Right cardiac atrium (tissue), 5 donors: ENCODE measurements at regions not wholly inside any gene's neighbourhood (a gene's known extent, or its start where the extent isn't known, plus 50 kb on each side); places are given as distances from the start of the nearest gene placed in this dataset.
"Not testable (repeated sequence)": the region's sequence is repeated elsewhere in the genome, so short reads cannot be mapped to it uniquely, and the experiment has no call there.

ENCODE experiments used
- ATAC-seq, 2 donors: fragments of 200-7000 bp; cut with Tn5 transposase; one replicate each; pipeline versions ENCODE4 v1.8.0 to v1.9.1; 2020; ENCODE audit warnings: moderate library complexity in 2 of 2, mild to moderate bottlenecking in 1 of 2
- DNase-seq, 3 donors: peaks; one replicate each; pipeline ENCODE4 v3.0.0-alpha.2; 2020
- H3K27ac ChIP-seq: one replicate; pipeline ENCODE4 v1.5.1; 2013; ENCODE audit warnings: mild to moderate bottlenecking, low read length, control low read depth, moderate library complexity
- H3K27me3 ChIP-seq: one replicate; pipeline ENCODE4 v1.6.1; 2013; ENCODE audit not compliant: control insufficient read depth, insufficient read depth
- H3K4me1 ChIP-seq: one replicate; pipeline ENCODE4 v1.6.1; 2013; ENCODE audit warnings: low read length; ENCODE audit not compliant: control insufficient read depth, insufficient read depth
- H3K4me3 ChIP-seq: one replicate; pipeline ENCODE4 v1.5.1; 2013; ENCODE audit warnings: low read length, control low read depth
- H3K9me3 ChIP-seq: one replicate; pipeline ENCODE4 v1.6.1; 2013; ENCODE audit warnings: low read length; ENCODE audit not compliant: control insufficient read depth
- WGBS: extraction: QIAGEN DNeasy Blood & Tissue Kit; methylation state at CpG from one replicate; pipeline ENCODE4 v1.1.7; 2013; 5-methylcytosine and 5-hydroxymethylcytosine counted together
- intact Hi-C, 4 donors: fragments of 100-400 bp; cut with DNase I; formaldehyde crosslinking; loops; one replicate each; pipeline versions ENCODE4 v1.11.0 to v1.14.0; 2022 to 2023
- donor health status: healthy with polysubstance abuse.
- donor health status: DM: no; HTN: yes; CAD: no.
- donor health status: DM: no; HTN: no; CAD: no.
- donor health status: DM: no; HTN: yes; CAD: no; lungs with severe emphysema.
- donor health status: DM: yes; HTN: yes; CAD: no.

DNA sequence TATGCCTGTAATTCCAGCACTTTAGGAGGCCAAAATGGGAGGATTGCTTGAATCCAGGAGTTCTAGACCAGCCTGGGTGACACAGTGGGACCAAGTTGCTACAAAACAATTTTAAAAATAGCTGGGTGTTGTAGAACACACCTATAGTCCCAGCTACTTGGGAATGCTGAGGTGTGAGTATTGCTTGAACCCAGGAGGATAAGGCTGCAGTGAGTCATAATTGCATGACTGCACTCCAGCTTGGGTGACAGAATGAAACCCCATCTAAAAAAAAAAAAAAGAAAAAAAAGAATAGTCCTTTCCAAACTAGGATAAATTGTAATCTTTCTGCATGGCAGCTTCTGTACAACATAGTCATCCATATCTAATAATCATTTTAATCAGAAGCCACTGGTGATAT is 270.1 kb upstream of the INTU start:
- Histone ChIP-seq H3K27ac (no peak overlapping the region), H3K27me3 (no peaks in the 10 kb centered on the region), H3K4me1 (no peaks in the 10 kb centered on the region), H3K4me3 (no peak overlapping the region), H3K9me3 (no peaks in the 10 kb centered on the region)
- DNase-seq (no peak), ATAC-seq (no peak)
- intact Hi-C loops, result no loop called here

DNA sequence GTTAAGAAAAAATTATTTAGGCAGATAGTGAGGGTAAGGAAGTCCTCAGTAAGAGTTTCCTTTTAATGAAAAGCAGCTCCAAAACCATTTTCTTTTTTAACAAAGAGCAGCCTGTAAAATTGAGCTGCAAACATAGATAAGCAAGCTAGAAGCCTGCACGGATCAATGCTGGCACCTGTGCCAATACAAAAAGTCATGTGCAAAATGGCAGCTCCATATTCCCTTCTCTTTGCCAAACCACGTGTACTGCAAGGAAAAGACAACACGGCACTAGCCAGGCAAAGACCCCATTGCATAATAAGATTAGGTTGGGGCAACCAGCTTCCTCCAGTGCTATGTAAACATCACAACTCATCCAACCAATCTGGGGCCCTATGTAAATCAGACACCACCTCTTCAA is 268.4 kb upstream of the INTU start:
- intact Hi-C loops, result no loop called here
- Histone ChIP-seq H3K4me3 (no peak overlapping the region), H3K27ac (no peak overlapping the region), H3K27me3 (no peaks in the 10 kb centered on the region), H3K4me1 (no peaks in the 10 kb centered on the region), H3K9me3 (no peaks in the 10 kb centered on the region)
- DNase-seq, result no peak
- WGBS, result 60% methylated on average over 3 of the region's 3 CpGs
- no peak for ATAC-seq

DNA sequence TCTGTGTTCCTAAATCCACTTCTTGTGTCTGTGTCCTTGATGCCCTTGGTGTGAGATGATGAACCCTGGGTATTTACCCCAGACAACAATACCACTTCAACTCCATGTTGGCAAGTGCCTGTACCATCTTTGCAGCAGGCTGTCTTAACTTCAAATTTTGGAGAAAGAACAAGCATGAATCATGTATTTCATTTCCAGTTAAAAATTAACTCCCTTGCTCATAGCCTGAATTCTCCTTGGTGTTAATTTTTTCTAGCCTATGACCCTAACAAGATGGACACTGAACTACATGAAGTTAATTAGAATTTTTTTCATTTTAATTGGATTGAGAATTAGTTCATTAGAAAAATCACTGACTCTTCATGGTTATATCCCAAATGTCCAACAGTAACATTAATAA is 267.8 kb upstream of the INTU start:
- DNase-seq, result no peak
- H3K9me3 ChIP-seq, result no peaks in the 10 kb centered on the region
- no peak for ATAC-seq
- H3K27me3 ChIP-seq, result no peaks in the 10 kb centered on the region
- intact Hi-C loops, result no loop called here
- H3K4me3 ChIP-seq, result no peak overlapping the region
- H3K4me1 ChIP-seq, result no peaks in the 10 kb centered on the region
- H3K27ac ChIP-seq, result no peak overlapping the region

DNA sequence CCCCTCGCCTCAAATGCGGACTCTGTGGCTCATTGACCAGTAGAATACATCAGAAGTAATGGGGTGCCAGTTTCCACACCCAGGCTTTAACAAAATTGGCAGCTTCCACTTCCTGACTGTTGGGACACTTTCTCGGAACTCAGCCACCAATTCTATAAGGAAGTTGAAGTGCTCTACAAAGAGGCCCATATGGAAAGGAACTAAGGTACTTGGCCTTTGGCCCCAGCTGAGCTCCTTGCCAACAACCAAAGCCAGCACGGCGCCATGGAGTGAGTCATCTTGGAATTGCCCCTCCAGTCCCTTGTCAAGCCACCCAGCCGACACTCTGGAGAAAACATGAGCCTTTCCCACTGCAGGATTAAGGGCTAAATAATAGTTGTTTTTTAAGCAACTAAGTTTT is 262.2 kb upstream of the INTU start:
- WGBS, result 41% methylated on average over 6 of the region's 6 CpGs
- peak overlapping the region; percentile 45 for H3K27ac ChIP-seq

DNA sequence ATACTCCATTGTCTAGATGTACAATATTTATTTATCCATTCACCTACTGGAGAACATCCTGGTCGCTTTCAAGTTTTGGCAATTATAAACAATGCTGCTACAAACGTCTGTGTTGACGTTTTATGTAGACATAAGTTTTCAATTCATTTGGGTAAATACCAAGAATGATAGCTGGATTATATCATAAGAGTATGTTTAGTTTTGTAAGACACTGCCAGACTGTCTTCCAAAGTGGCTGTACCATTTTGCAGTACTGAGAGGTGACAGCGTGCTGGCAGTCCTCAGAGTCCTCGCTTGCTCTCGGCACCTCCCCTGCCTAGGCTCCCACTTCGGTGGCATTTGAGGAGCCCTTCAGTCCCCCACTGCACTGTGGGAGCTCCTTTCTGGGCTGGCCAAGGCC is 253.3 kb upstream of the INTU start:
- 71% methylated on average over 7 of the region's 7 CpGs for WGBS
- intact Hi-C loops, result no loop called here
- no peaks in the 10 kb centered on the region for H3K27me3 ChIP-seq
- H3K4me3 ChIP-seq, result no peak overlapping the region
- H3K4me1 ChIP-seq, result no peaks in the 10 kb centered on the region
- DNase-seq, result no peak
- ATAC-seq, result no peak
- no peaks in the 10 kb centered on the region for H3K9me3 ChIP-seq
- no peak overlapping the region for H3K27ac ChIP-seq

More for the DNA sequence above, 262.2 kb upstream of the INTU start:
- H3K4me1 ChIP-seq, result no peaks in the 10 kb centered on the region
- intact Hi-C loops, result no loop called here
- H3K27me3 ChIP-seq, result no peaks in the 10 kb centered on the region
- peak; percentile 61 to 88 (median 83) for DNase-seq
- no peak overlapping the region for H3K4me3 ChIP-seq
- no peaks in the 10 kb centered on the region for H3K9me3 ChIP-seq
- ATAC-seq, result peak; percentile 90 to 97

DNA sequence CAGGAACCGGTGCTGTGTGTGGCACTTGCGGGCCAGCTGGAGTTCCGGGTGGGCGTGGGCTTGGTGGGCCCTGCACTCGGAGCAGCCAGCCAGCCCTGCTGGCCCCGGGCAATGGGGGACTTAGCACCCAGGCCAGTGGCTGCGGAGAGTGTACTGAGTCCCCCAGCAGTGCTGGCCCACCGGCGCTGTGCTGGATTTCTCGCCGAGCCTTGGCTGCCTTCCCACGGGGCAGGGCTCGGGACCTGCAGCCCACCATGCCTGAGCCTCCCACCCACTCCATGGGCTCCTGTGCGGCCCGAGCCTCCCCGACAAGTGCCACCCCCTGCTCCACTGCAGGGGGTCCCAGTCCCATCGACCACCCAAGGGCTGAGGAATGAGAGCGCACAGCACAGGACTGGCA is 252.8 kb upstream of the INTU start:
- intact Hi-C loops, ATAC-seq, H3K27ac ChIP-seq, H3K27me3 ChIP-seq, H3K4me1 ChIP-seq, H3K4me3 ChIP-seq, H3K9me3 ChIP-seq: not testable (repeated sequence)
- peak in 1 of 3 donors; percentile 40 for DNase-seq
- WGBS, result 89% methylated on average over 18 of the region's 18 CpGs

DNA sequence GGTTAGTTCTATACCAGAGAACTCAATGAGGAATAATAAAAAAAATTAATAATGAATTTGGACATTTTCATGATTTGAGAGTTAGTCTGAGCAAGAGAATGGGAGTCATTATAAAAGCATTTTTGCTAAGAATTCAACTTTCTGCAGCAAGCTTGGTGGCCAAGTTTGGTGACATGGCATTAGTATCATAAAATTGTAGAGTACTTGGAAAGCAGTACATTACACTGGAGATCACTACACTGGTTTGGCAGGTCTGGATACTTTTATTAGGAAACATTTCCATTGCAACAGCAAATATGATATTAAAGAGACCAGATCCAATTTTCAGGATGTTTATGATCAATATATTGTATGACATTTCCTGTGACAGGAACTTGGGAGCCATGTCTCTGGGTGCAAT is 249.1 kb upstream of the INTU start:
- Histone ChIP-seq H3K4me3 (no peak overlapping the region), H3K27ac (no peak overlapping the region), H3K4me1 (no peaks in the 10 kb centered on the region), H3K9me3 (no peaks in the 10 kb centered on the region), H3K27me3 (no peaks in the 10 kb centered on the region)
- intact Hi-C loops, result no loop called here
- ATAC-seq, result no peak
- DNase-seq, result no peak

DNA sequence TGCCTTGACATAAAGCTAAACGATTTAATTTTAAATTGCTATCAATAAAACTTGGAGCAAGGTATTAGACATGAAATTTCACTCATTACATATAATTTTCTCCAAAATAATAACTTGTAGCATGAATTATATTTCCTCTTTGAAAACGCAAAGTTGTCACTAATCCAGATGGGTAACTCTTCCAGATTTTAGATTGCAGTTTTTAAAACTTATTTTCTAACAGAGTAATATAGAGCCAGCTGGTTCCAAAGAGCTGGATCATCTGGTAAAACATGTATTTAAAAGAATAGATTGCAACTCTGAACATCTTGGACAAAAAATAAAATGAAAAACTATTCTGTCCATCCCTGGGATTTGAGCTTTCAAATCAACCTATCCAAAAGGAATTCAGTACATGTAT is 238.2 kb upstream of the INTU start:
- H3K27ac ChIP-seq, result no peak overlapping the region
- intact Hi-C loops, result no loop called here
- no peak for ATAC-seq
- DNase-seq, result no peak
- no peaks in the 10 kb centered on the region for H3K9me3 ChIP-seq
- H3K27me3 ChIP-seq, result no peaks in the 10 kb centered on the region
- no peak overlapping the region for H3K4me3 ChIP-seq
- 61% methylated on average over 2 of the region's 2 CpGs for whole genome bisulfite sequencing
- no peaks in the 10 kb centered on the region for H3K4me1 ChIP-seq

DNA sequence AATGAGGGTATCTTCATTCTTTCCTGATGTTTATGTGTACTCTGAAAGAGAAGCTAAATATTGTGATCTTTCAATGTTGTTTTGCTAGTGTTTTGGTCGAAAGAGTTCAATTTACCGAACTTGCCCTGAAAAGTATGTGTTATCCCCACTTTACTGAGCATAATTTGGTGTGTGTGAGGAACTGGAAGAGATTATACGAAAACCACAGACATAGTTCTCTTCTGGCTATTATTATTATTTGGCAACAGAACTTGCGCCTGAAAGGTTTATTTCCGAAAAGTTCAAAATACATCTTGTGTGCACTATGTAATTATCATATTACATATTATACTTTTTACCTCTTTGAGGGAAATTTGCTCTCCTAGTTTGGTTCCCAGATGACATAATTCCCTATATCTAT is 232.5 kb upstream of the INTU start:
- ATAC-seq (no peak), DNase-seq (no peak)
- Histone ChIP-seq H3K9me3 (no peaks in the 10 kb centered on the region), H3K27ac (no peak overlapping the region), H3K4me1 (no peaks in the 10 kb centered on the region), H3K27me3 (no peaks in the 10 kb centered on the region), H3K4me3 (no peak overlapping the region)
- intact Hi-C loops, result no loop called here
- 92% methylated on average over 5 of the region's 5 CpGs for WGBS

DNA sequence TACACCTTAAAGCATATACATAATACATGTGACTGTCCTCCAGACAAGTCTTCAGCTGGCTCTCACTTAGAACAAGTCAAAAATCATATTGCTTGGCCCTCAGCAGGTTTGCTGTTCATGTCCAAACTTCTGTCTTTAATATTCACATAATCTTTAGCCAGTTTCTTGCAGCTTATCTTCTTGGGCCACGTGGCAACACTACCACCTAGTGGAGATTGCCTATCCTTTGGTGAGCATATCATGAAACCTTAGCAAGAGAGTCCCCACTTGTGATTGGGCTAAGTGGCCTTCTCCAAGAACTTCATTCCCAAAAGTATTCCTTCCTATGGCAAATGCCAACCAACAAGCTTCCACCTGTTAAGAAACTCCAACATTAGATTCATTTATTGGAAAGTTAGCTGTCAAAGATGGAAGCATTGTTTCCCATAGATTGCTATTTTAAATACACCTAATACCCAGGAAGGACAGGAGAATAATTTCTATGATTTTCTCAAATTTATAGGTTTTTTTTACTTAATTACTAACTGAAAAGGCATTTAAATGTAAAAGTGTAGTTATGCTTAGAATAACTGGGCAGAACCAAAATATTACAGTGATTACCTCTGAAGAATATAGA is 231.9 kb upstream of the INTU start:
- intact Hi-C loops, result no loop called here
- peak; percentile 51 to 55 for ATAC-seq
- Histone ChIP-seq H3K9me3 (no peaks in the 10 kb centered on the region), H3K4me3 (no peak overlapping the region), H3K4me1 (no peaks in the 10 kb centered on the region), H3K27ac (no peak overlapping the region), H3K27me3 (no peaks in the 10 kb centered on the region)
- peak; percentile 56 to 68 (median 67) for DNase-seq
- WGBS, result 3% methylated on average over 1 of the region's 1 CpG

DNA sequence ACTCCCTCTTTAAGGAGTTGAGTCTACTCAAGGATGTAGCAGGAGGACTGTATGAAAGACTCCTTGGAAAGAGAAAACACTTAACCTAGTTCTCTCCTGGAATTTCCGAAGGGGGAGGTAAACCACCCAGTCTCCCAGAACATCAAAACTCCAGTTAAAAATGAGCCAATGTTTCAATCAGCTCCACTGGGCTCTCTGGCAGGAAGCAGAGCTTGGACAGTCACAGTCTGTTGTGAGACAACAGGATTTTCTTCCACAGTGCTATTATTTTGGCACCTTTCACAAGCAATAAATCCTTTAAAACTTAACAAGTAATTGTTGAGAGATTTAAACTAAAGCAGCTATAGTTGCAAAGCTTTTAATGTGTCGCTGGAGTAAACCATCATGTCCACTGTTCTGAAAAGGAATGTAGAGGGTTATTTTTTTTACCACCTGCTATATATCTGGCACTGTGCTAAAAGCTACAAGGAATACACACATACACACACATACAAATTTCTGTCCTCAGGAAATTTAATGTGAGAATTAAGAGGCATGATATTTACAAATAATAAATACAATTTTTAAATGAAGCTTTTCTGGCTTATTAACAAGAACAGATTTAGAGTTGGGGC is 229.2 kb upstream of the INTU start:
- no peak overlapping the region for H3K4me3 ChIP-seq
- H3K27ac ChIP-seq, result no peak overlapping the region
- H3K27me3 ChIP-seq, result no peaks in the 10 kb centered on the region
- ATAC-seq (peak in 1 of 2 donors; percentile 43), DNase-seq (no peak)
- H3K9me3 ChIP-seq, result no peaks in the 10 kb centered on the region
- no peaks in the 10 kb centered on the region for H3K4me1 ChIP-seq
- 42% methylated on average over 2 of the region's 2 CpGs for WGBS
- intact Hi-C loops, result no loop called here

DNA sequence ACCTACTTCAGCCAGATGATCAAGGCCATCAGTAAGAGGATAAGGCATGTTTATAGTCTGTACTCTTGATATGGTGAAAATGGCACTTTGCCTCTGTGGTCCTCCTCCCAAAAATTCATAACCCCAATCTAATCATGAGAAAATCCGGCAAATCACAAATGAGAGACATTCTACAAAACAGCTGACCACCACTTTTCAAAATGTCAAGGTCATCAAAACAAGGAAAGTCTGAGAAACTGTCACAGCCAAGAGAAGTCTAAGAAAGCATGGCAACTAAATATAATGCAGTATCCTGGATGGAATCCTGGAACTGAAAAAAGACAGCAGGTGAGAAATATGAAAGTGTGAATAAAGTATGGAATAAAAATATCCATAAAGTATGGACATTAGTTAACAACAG is 226.6 kb upstream of the INTU start:
- no peak for ATAC-seq
- intact Hi-C loops, result no loop called here
- Histone ChIP-seq H3K4me1 (peaks cover 2% of the 10 kb centered on the region), H3K4me3 (no peak overlapping the region), H3K27me3 (no peaks in the 10 kb centered on the region), H3K27ac (no peak overlapping the region), H3K9me3 (no peaks in the 10 kb centered on the region)
- DNase-seq, result no peak
- WGBS, result 74% methylated on average over 1 of the region's 1 CpG
